ENCODE measurements at regions not wholly inside any gene's neighbourhood (a gene's known extent, or its start where the extent isn't known, plus 50 kb on each side); places are given as distances from the start of the nearest gene placed in this dataset.

DNA sequence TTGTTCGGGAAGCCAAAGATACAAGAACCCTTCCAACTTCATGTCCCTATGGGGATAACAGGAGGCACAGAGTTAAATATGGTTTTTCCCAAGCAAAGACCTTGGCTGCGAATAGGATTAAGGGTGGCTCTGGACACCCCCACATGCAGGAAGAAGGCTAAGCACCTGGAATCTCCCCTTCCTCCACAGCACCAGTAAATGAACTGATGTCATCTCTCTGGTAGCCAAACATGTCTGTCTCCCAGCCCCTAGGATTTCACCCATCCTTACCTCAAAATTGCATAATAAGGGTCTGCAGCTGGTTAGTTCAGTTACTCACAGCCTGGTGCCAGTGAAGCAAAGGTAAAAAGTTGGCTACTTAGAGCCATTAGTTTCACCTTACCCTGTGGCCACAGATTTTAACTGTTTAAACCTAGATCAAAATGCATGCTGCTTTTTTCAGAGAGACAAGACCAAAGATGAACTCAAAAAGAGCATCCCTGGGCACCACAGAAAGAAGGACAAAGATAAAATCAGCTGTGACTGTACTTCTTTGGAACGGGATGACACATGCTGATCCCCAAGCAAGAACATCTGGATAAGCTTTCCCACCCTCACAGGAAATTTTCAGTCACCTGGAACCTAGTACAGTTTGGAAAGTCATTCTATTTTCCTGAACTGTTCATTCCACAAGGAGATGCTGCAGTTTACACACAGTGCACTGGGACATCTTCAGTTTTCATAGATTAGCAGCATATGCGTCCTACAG lies 77.2 kb upstream of the AKIP1 start:
- no peaks in the 10 kb centered on the region for H3K27me3 Mint-ChIP-seq (ENCODE audit: low read depth)
- TF ChIP-seq, protein P1, sequence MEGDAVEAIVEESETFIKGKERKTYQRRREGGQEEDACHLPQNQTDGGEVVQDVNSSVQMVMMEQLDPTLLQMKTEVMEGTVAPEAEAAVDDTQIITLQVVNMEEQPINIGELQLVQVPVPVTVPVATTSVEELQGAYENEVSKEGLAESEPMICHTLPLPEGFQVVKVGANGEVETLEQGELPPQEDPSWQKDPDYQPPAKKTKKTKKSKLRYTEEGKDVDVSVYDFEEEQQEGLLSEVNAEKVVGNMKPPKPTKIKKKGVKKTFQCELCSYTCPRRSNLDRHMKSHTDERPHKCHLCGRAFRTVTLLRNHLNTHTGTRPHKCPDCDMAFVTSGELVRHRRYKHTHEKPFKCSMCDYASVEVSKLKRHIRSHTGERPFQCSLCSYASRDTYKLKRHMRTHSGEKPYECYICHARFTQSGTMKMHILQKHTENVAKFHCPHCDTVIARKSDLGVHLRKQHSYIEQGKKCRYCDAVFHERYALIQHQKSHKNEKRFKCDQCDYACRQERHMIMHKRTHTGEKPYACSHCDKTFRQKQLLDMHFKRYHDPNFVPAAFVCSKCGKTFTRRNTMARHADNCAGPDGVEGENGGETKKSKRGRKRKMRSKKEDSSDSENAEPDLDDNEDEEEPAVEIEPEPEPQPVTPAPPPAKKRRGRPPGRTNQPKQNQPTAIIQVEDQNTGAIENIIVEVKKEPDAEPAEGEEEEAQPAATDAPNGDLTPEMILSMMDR (conservative IDR thresholded peaks at IDR 0.05) = no peak
- peaks cover 6% of the 10 kb centered on the region for H3K36me3 Mint-ChIP-seq (ENCODE audit: low read depth)
- no peaks in the 10 kb centered on the region for H3K9me3 Mint-ChIP-seq
- no peak overlapping the region for H3K4me3 Mint-ChIP-seq
- DNase-seq (ENCODE audit: low read depth, low spot score) = no peak
- H3K4me1 Mint-ChIP-seq = peaks cover 26% of the 10 kb centered on the region
- no peak overlapping the region for H3K27ac Mint-ChIP-seq (ENCODE audit: unreplicated experiment)

DNA sequence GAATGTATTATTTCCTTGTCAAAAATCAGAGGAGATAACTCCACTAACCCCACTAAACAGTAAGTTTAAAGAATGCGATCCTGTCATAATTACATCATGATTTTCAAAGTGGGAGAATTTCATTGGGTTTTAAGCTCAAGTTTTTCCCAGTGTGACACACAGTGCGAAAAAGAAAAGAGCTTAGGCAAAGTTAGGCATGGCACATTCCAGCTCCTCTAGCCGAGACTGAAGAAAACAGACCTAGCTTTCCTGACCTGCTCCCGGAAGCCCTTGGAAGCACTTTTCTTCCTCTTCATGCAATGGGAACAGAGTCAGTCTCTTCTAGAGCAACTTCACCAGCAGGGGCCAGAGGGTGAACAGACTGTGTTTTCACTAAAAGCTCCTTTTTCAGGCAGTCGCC lies 76.6 kb upstream of the AKIP1 start:
- no peak overlapping the region for H3K4me3 Mint-ChIP-seq
- DNase-seq (ENCODE audit: low read depth, low spot score) = no peak
- peaks cover 31% of the 10 kb centered on the region for H3K4me1 Mint-ChIP-seq
- TF ChIP-seq, protein P1 (conservative IDR thresholded peaks at IDR 0.05) = no peak
- no peaks in the 10 kb centered on the region for H3K27me3 Mint-ChIP-seq (ENCODE audit: low read depth)
- H3K9me3 Mint-ChIP-seq = no peaks in the 10 kb centered on the region
- H3K27ac Mint-ChIP-seq (ENCODE audit: unreplicated experiment) = peak overlapping the region; percentile 8
- peaks cover 6% of the 10 kb centered on the region for H3K36me3 Mint-ChIP-seq (ENCODE audit: low read depth)

DNA sequence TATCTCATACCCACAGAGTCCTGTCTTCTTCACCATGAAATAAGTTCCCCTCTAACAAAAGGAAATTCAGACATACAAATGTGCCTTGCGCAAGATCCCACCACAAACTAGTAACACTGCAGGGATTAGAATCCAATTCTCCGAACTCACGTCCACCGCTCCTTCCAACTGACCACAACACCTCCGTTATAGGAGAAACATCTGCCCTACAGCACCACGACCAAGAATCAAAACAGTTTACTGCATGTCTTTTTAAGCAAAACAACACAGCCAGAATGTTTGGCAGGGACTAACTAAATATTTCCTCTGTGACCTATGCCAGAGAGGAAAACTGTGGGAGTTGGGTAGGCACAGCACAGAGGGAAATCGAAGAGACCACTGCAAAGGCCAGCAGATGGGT lies 72.7 kb upstream of the AKIP1 start:
- Mint-ChIP-seq H3K27me3 (ENCODE audit: low read depth) (no peaks in the 10 kb centered on the region), H3K36me3 (ENCODE audit: low read depth) (peaks cover 6% of the 10 kb centered on the region), H3K9me3 (no peaks in the 10 kb centered on the region), H3K4me3 (no peak overlapping the region), H3K4me1 (peaks cover 46% of the 10 kb centered on the region), H3K27ac (ENCODE audit: unreplicated experiment) (no peak overlapping the region)
- TF ChIP-seq, protein P1 (conservative IDR thresholded peaks at IDR 0.05) = no peak
- DNase-seq (ENCODE audit: low read depth, low spot score) = no peak

DNA sequence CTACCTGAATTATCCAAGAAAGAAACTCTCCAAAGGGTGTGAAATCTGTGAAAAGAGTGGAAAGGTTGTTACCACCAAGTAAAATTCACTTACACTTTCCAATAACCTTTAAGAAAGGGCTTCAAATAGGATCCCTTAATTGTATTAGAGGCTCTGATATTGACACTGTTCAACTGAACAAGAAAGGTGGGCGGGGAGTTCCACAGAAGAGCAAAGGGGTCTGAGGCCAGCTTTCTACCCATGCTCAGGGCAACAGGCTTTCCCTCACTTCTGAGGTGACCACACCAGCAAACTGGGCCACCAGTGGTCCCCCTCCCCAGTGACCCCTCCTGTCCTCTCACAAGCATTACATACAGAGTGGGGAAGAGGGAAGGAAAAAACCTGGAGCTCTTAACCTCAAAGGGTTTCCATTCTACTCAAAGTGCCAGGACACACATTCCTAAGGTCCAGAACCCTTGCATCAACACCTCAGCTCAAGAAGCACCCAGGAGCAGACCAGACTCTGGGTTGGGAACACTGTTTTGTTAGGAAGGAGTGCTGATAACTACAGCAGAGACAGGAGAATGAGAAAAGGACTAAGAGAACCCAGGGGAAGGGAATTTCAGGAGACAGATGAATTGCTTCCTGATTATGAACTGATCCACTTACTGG lies 71.6 kb upstream of the AKIP1 start:
- H3K4me3 Mint-ChIP-seq = peak overlapping the region; percentile 1
- no peak for DNase-seq (ENCODE audit: low read depth, low spot score)
- peaks cover 43% of the 10 kb centered on the region for H3K4me1 Mint-ChIP-seq
- H3K9me3 Mint-ChIP-seq = no peaks in the 10 kb centered on the region
- no peaks in the 10 kb centered on the region for H3K27me3 Mint-ChIP-seq (ENCODE audit: low read depth)
- no peak overlapping the region for H3K27ac Mint-ChIP-seq (ENCODE audit: unreplicated experiment)
- TF ChIP-seq, protein P1 (conservative IDR thresholded peaks at IDR 0.05) = no peak
- peaks cover 6% of the 10 kb centered on the region for H3K36me3 Mint-ChIP-seq (ENCODE audit: low read depth)

DNA sequence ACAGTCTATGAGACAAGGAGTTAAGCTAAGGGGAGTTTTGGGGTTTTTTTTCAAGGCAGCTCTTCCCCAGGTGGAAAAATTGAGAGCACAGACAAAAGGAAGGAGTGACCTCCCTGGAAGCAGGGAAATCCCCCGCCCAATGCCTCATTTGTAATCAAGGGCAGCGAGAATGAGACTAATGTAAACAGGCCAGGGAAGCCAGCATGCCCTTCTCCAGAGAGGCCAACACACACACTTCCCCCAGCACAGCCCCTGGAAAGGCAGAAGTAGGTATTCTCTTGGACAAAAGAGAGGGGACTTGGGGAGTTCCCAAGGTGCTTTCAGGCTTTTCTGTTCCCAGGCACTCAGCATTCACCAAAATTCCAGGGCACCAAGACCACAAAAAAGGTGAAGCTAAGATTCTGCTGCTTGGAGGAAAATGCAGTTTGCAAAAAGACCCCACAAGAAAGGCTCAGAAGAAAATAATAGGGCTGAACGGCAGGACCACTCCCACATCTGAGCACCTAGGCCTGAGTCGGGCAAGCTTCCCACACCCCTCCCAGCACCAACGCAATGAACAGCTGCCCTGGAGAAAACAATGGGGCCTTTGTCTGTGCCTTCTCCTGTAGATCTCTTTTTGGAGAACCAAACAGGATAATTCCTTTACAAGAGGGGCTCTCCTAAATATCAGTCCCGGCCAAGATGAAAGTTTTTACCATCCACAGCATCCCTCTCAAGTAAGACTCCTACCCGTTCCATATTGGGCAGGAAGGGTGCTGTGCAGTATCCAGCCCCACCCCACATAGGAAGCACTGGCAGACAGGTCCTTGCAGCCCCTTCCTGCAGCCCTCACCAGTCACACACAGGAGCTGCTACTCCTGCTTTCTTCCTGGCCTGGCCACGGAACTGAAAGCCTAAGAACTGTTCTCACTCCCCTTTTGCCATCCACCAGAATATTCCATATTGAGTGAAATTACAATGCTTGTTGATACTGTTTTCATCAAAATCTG lies 70.7 kb upstream of the AKIP1 start:
- Mint-ChIP-seq H3K27me3 (ENCODE audit: low read depth) (no peaks in the 10 kb centered on the region), H3K9me3 (no peaks in the 10 kb centered on the region), H3K27ac (ENCODE audit: unreplicated experiment) (peak overlapping the region; percentile 64), H3K36me3 (ENCODE audit: low read depth) (peaks cover 6% of the 10 kb centered on the region), H3K4me3 (peak overlapping the region; percentile 1), H3K4me1 (peaks cover 41% of the 10 kb centered on the region)
- TF ChIP-seq, protein P1 (conservative IDR thresholded peaks at IDR 0.05) = no peak
- peak; percentile 29 for DNase-seq (ENCODE audit: low read depth, low spot score)
